Activated T-helper 17 cell treated with anti-CD3 and anti-CD28 coated beads, Interleukin-2, amount 50 U/mL, for 72 hours (primary cell): ENCODE measurements at regions not wholly inside any gene's neighbourhood (a gene's known extent, or its start where the extent isn't known, plus 50 kb on each side); places are given as distances from the start of the nearest gene placed in this dataset.

Experiments
- ATAC-seq: fragments of 150-1000 bp; cut with Tn5 transposase; replicated peaks from 2 replicates; pipeline ENCODE4 v1.10.0; 2021; ENCODE audit warnings: mild to moderate bottlenecking, moderate library complexity
- H3K27ac Mint-ChIP-seq: one replicate; pipeline ENCODE4 v1.8.0; 2022; ENCODE audit warnings: mixed read lengths
- H3K27me3 Mint-ChIP-seq: one replicate; pipeline ENCODE4 v1.8.0; 2022; ENCODE audit warnings: mixed read lengths
- H3K36me3 Mint-ChIP-seq: one replicate; pipeline ENCODE4 v1.8.0; 2022; ENCODE audit warnings: low read depth, mild to moderate bottlenecking, mixed read lengths
- H3K4me1 Mint-ChIP-seq: one replicate; pipeline ENCODE4 v1.8.0; 2022; ENCODE audit warnings: mixed read lengths
- H3K4me3 Mint-ChIP-seq: one replicate; pipeline ENCODE4 v1.8.0; 2022; ENCODE audit warnings: mild to moderate bottlenecking, mixed read lengths
- H3K9me3 Mint-ChIP-seq: one replicate; pipeline ENCODE4 v1.8.0; 2022; ENCODE audit warnings: mixed read lengths

- no peak for ATAC-seq
- H3K27ac Mint-ChIP-seq, result no peak overlapping the region
- no peaks in the 10 kb centered on the region for H3K36me3 Mint-ChIP-seq
- no peaks in the 10 kb centered on the region for H3K9me3 Mint-ChIP-seq
- H3K4me3 Mint-ChIP-seq, result no peak overlapping the region
- H3K27me3 Mint-ChIP-seq, result peaks cover 17% of the 10 kb centered on the region
- no peaks in the 10 kb centered on the region for H3K4me1 Mint-ChIP-seq
Observed at GRCh38 chr19:32227561-32228165, 117.7 kb upstream of the ZNF507 start.

- no peak overlapping the region for H3K27ac Mint-ChIP-seq
- ATAC-seq, result no peak
- no peaks in the 10 kb centered on the region for H3K4me1 Mint-ChIP-seq
- no peaks in the 10 kb centered on the region for H3K9me3 Mint-ChIP-seq
- no peak overlapping the region for H3K4me3 Mint-ChIP-seq
- H3K36me3 Mint-ChIP-seq, result no peaks in the 10 kb centered on the region
- H3K27me3 Mint-ChIP-seq, result peaks cover 9% of the 10 kb centered on the region
Observed at GRCh38 chr19:32230441-32230840, 115.0 kb upstream of the ZNF507 start.

GRCh38 chr19:32231020-32231419, 114.4 kb upstream of the ZNF507 start:
- no peaks in the 10 kb centered on the region for H3K4me1 Mint-ChIP-seq
- H3K36me3 Mint-ChIP-seq, result no peaks in the 10 kb centered on the region
- H3K27me3 Mint-ChIP-seq, result peaks cover 15% of the 10 kb centered on the region
- no peak overlapping the region for H3K27ac Mint-ChIP-seq
- no peak for ATAC-seq
- no peak overlapping the region for H3K4me3 Mint-ChIP-seq
- H3K9me3 Mint-ChIP-seq, result no peaks in the 10 kb centered on the region

- Mint-ChIP-seq H3K27me3 (peaks cover 15% of the 10 kb centered on the region), H3K4me3 (no peak overlapping the region), H3K9me3 (no peaks in the 10 kb centered on the region), H3K36me3 (no peaks in the 10 kb centered on the region), H3K4me1 (no peaks in the 10 kb centered on the region), H3K27ac (no peak overlapping the region)
- no peak for ATAC-seq
Observed at GRCh38 chr19:32231691-32232090, 113.7 kb upstream of the ZNF507 start.

GRCh38 chr19:32232449-32232848, 113.0 kb upstream of the ZNF507 start:
- H3K27ac Mint-ChIP-seq, result no peak overlapping the region
- no peaks in the 10 kb centered on the region for H3K36me3 Mint-ChIP-seq
- peaks cover 15% of the 10 kb centered on the region for H3K27me3 Mint-ChIP-seq
- no peaks in the 10 kb centered on the region for H3K4me1 Mint-ChIP-seq
- ATAC-seq, result no peak
- H3K4me3 Mint-ChIP-seq, result no peak overlapping the region
- H3K9me3 Mint-ChIP-seq, result no peaks in the 10 kb centered on the region

- Mint-ChIP-seq H3K4me1 (no peaks in the 10 kb centered on the region), H3K36me3 (no peaks in the 10 kb centered on the region), H3K27me3 (peaks cover 15% of the 10 kb centered on the region), H3K9me3 (no peaks in the 10 kb centered on the region), H3K27ac (no peak overlapping the region), H3K4me3 (no peak overlapping the region)
- no peak for ATAC-seq
Observed at GRCh38 chr19:32233091-32233490, 112.3 kb upstream of the ZNF507 start.

- Mint-ChIP-seq H3K4me3 (no peak overlapping the region), H3K27me3 (peaks cover 13% of the 10 kb centered on the region), H3K36me3 (no peaks in the 10 kb centered on the region), H3K4me1 (no peaks in the 10 kb centered on the region), H3K9me3 (no peaks in the 10 kb centered on the region), H3K27ac (no peak overlapping the region)
- no peak for ATAC-seq
Observed at GRCh38 chr19:32233885-32234284, 111.5 kb upstream of the ZNF507 start.

- H3K27ac Mint-ChIP-seq, result no peak overlapping the region
- no peak for ATAC-seq
- H3K4me1 Mint-ChIP-seq, result no peaks in the 10 kb centered on the region
- H3K4me3 Mint-ChIP-seq, result no peak overlapping the region
- no peaks in the 10 kb centered on the region for H3K36me3 Mint-ChIP-seq
- no peaks in the 10 kb centered on the region for H3K9me3 Mint-ChIP-seq
- peaks cover 13% of the 10 kb centered on the region for H3K27me3 Mint-ChIP-seq
Observed at GRCh38 chr19:32234663-32235217, 110.7 kb upstream of the ZNF507 start.

GRCh38 chr19:32238076-32238475, 107.3 kb upstream of the ZNF507 start:
- H3K36me3 Mint-ChIP-seq, result no peaks in the 10 kb centered on the region
- H3K9me3 Mint-ChIP-seq, result no peaks in the 10 kb centered on the region
- no peaks in the 10 kb centered on the region for H3K4me1 Mint-ChIP-seq
- no peak overlapping the region for H3K4me3 Mint-ChIP-seq
- ATAC-seq, result no peak
- H3K27me3 Mint-ChIP-seq, result peaks cover 13% of the 10 kb centered on the region
- H3K27ac Mint-ChIP-seq, result no peak overlapping the region

- peaks cover 8% of the 10 kb centered on the region for H3K27me3 Mint-ChIP-seq
- no peak for ATAC-seq
Observed at GRCh38 chr19:32240316-32240715, 105.1 kb upstream of the ZNF507 start.

GRCh38 chr19:32241306-32241705, 104.1 kb upstream of the ZNF507 start:
- peaks cover 3% of the 10 kb centered on the region for H3K27me3 Mint-ChIP-seq
- no peaks in the 10 kb centered on the region for H3K36me3 Mint-ChIP-seq
- no peak overlapping the region for H3K27ac Mint-ChIP-seq
- no peaks in the 10 kb centered on the region for H3K9me3 Mint-ChIP-seq
- ATAC-seq, result no peak
- H3K4me1 Mint-ChIP-seq, result no peaks in the 10 kb centered on the region
- H3K4me3 Mint-ChIP-seq, result no peak overlapping the region

More at GRCh38 chr19:32240316-32240715, 105.1 kb upstream of the ZNF507 start:
- H3K4me1 Mint-ChIP-seq, result no peaks in the 10 kb centered on the region
- no peak overlapping the region for H3K4me3 Mint-ChIP-seq
- H3K9me3 Mint-ChIP-seq, result no peaks in the 10 kb centered on the region
- no peak overlapping the region for H3K27ac Mint-ChIP-seq
- no peaks in the 10 kb centered on the region for H3K36me3 Mint-ChIP-seq

- no peak for ATAC-seq
- Mint-ChIP-seq H3K4me3 (no peak overlapping the region), H3K27ac (no peak overlapping the region), H3K36me3 (no peaks in the 10 kb centered on the region), H3K4me1 (no peaks in the 10 kb centered on the region), H3K9me3 (no peaks in the 10 kb centered on the region), H3K27me3 (peaks cover 3% of the 10 kb centered on the region)
Observed at GRCh38 chr19:32241932-32242710, 103.3 kb upstream of the ZNF507 start.

GRCh38 chr19:32246006-32246405, 99.4 kb upstream of the ZNF507 start:
- H3K36me3 Mint-ChIP-seq, result no peaks in the 10 kb centered on the region
- H3K27me3 Mint-ChIP-seq, result peaks cover 18% of the 10 kb centered on the region
- no peaks in the 10 kb centered on the region for H3K9me3 Mint-ChIP-seq
- H3K4me1 Mint-ChIP-seq, result no peaks in the 10 kb centered on the region
- ATAC-seq, result no peak
- no peak overlapping the region for H3K4me3 Mint-ChIP-seq
- H3K27ac Mint-ChIP-seq, result no peak overlapping the region

GRCh38 chr19:32251634-32252332, 93.6 kb upstream of the ZNF507 start:
- Mint-ChIP-seq H3K4me1 (no peaks in the 10 kb centered on the region), H3K9me3 (no peaks in the 10 kb centered on the region), H3K36me3 (no peaks in the 10 kb centered on the region), H3K27ac (no peak overlapping the region), H3K27me3 (peaks cover 23% of the 10 kb centered on the region), H3K4me3 (no peak overlapping the region)
- no peak for ATAC-seq

- Mint-ChIP-seq H3K9me3 (no peaks in the 10 kb centered on the region), H3K4me1 (no peaks in the 10 kb centered on the region), H3K36me3 (no peaks in the 10 kb centered on the region), H3K4me3 (no peak overlapping the region), H3K27me3 (peaks cover 23% of the 10 kb centered on the region), H3K27ac (no peak overlapping the region)
- no peak for ATAC-seq
Observed at GRCh38 chr19:32252333-32252669, 93.1 kb upstream of the ZNF507 start.
